Left ventricle myocardium inferior (tissue), 1 donor: ENCODE measurements at regions not wholly inside any gene's neighbourhood (a gene's known extent, or its start where the extent isn't known, plus 50 kb on each side); places are given as distances from the start of the nearest gene placed in this dataset.

Experiments used
- DNase-seq: peaks from one replicate; pipeline ENCODE4 v3.0.0-alpha.2; 2020
- H3K27ac ChIP-seq: fragments of 200-600 bp; replicated peaks from 2 replicates; pipeline ENCODE4 v1.8.0; 2021
- H3K27me3 ChIP-seq: fragments of 200-600 bp; 2 replicates; pipeline ENCODE4 v1.8.0; 2021; ENCODE audit warnings: low read depth
- H3K36me3 ChIP-seq: fragments of 200-600 bp; 2 replicates; pipeline ENCODE4 v1.8.0; 2021
- H3K4me1 ChIP-seq: fragments of 200-600 bp; 2 replicates; pipeline ENCODE4 v1.8.0; 2021
- H3K4me3 ChIP-seq: fragments of 200-600 bp; 2 replicates; pipeline ENCODE4 v1.8.0; 2021; ENCODE audit warnings: mild to moderate bottlenecking, moderate library complexity
- H3K9me3 ChIP-seq: fragments of 200-600 bp; replicated peaks from 2 replicates; pipeline ENCODE4 v1.8.0; 2021
- CTCF ChIP-seq: fragments of 200-600 bp; IDR thresholded peaks from 2 replicates; pipeline ENCODE4 v1.8.0; 2021; ENCODE audit warnings: antibody characterized with exemption, mild to moderate bottlenecking, borderline replicate concordance
- intact Hi-C: fragments of 100-400 bp; cut with micrococcal nuclease; formaldehyde crosslinking; loops from one replicate; pipeline ENCODE4 v1.11.0; 2022
- donor health status: DM: no; HTN: yes; CAD: no; lungs with severe emphysema.

DNA sequence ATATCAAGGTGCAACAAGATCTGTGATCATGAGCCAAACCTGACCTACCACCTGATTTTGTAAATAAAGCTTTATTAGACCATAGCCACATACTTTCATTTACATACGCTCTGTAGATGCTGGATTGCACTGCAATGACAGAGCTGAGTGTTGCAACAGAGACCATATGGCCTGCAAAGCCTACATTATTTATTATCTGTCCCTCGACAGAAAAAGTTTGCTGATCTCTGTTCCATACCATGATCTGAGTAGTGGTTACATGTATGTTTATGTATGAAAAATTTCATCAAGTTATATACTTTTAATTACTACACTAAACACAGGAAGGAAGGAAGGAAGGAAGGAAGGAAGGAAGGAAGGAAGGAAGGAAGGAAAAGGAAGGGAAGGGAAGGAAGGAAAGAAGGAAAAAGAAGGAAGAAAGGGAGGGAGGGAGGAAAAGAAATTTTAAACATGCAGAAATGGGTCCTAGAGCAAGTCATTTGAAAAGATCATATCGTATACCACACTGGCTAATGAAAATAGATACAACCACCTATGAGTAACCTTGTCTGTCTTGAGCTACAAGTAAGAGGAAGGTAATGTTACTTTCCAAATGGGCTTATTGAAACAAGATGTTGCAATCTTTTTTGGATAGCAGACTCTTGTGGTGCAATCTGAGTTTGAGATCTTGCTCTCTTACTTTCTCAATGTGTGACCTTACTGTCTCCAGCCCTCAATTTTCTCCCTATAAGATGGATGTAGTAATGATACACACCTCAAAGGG lies 441.0 kb downstream of the KIF16B start:
- Histone ChIP-seq H3K9me3 (peaks cover 15% of the 10 kb centered on the region), H3K27me3 (no peaks in the 10 kb centered on the region), H3K36me3 (no peaks in the 10 kb centered on the region), H3K4me1 (peaks cover 6% of the 10 kb centered on the region), H3K27ac (no peak overlapping the region), H3K4me3 (no peak overlapping the region)
- no peak for DNase-seq
- no peak for TF ChIP-seq CTCF
- intact Hi-C loops: no loop called here

- no peaks in the 10 kb centered on the region for H3K27me3 ChIP-seq
- peaks cover 9% of the 10 kb centered on the region for H3K9me3 ChIP-seq
- TF ChIP-seq CTCF: no peak
- peaks cover 20% of the 10 kb centered on the region for H3K4me1 ChIP-seq
- intact Hi-C loops: no loop called here
- H3K36me3 ChIP-seq: no peaks in the 10 kb centered on the region
- no peak overlapping the region for H3K27ac ChIP-seq
- H3K4me3 ChIP-seq: no peak overlapping the region
- DNase-seq: no peak
These were observed 443.8 kb downstream of the KIF16B start for GRCh38 chr20:16129411-16129810.

GRCh38 chr20:16128538-16129106 lies 444.6 kb downstream of the KIF16B start:
- H3K27ac ChIP-seq: no peak overlapping the region
- no peak overlapping the region for H3K4me3 ChIP-seq
- H3K36me3 ChIP-seq: no peaks in the 10 kb centered on the region
- H3K9me3 ChIP-seq: peaks cover 9% of the 10 kb centered on the region
- peaks cover 20% of the 10 kb centered on the region for H3K4me1 ChIP-seq
- H3K27me3 ChIP-seq: peaks cover 3% of the 10 kb centered on the region
- DNase-seq: no peak
- intact Hi-C loops: no loop called here
- no peak for TF ChIP-seq CTCF

DNA sequence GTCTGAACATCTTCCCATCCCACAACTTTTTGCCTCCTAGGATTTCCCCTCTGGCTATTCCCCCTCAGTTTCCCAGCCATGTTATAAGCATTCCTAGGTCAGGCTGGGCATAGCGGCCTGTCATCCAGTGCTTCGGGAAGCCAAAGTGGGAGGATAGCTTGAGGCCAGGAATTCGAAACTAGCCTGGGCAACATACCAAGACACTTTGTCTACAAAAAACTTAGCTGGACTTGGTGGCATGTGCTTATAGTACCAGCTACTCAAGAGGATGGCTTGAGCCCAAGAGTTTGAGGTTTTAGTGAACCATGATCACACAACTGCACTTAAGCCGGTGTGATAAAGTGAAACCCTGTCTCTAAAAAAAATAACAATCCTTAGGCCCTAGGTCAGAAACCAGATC lies 447.4 kb downstream of the KIF16B start:
- Histone ChIP-seq H3K27ac (no peak overlapping the region), H3K36me3 (no peaks in the 10 kb centered on the region), H3K9me3 (peaks cover 9% of the 10 kb centered on the region), H3K27me3 (peaks cover 3% of the 10 kb centered on the region), H3K4me1 (peaks cover 20% of the 10 kb centered on the region), H3K4me3 (no peak overlapping the region)
- DNase-seq: no peak
- intact Hi-C loops: no loop called here
- no peak for TF ChIP-seq CTCF

DNA sequence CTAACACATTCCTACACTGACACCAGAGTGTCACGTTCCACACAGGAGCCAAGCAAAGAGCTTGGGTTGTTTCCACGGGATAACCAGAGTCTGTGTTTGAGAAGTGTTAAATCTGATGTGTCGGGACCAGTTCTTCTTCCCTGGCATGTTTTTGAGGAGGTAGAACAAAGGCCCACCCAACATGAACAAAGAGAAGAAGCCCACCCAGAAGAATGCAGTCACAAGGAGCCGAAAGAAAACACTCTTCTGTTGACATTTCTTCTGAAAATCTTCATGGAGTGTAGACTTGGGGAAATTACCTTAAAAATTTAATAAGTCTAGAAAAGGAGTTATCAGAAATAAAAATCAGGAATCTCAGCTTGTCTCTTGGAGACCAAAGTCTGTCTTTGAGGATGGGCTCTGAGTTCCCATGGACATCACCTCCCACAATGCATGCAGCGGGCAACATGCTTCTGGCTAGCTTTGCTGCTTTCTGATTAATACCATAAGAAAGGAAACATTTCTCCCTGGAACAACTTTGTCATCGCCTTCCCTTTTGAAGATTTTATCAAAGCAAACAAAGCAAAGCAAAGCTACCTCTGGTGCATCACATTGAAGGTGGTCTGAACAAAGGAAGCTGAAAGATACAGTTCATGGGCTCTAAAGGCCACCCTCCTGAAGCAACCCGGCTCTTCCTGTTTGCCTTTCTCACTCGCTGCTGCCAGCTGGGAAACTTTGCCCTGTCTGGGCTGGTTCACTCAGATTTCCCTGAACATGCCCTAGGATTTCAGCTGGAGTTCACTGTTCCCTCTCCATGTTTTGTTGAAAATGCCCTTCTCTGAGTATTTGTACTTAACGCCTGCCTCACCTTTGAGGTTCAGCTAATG lies 448.1 kb downstream of the KIF16B start:
- no peak overlapping the region for H3K27ac ChIP-seq

More for the DNA sequence above, 448.1 kb downstream of the KIF16B start:
- no peak overlapping the region for H3K4me3 ChIP-seq
- no peak for TF ChIP-seq CTCF
- DNase-seq: no peak
- H3K9me3 ChIP-seq: peaks cover 9% of the 10 kb centered on the region
- H3K36me3 ChIP-seq: no peaks in the 10 kb centered on the region
- peaks cover 20% of the 10 kb centered on the region for H3K4me1 ChIP-seq
- intact Hi-C loops: no loop called here
- peaks cover 3% of the 10 kb centered on the region for H3K27me3 ChIP-seq
